ENCODE measurements at regions not wholly inside any gene's neighbourhood (a gene's known extent, or its start where the extent isn't known, plus 50 kb on each side); places are given as distances from the start of the nearest gene placed in this dataset.

GRCh38 chr21:29228306-29228705 lies 70.4 kb upstream of the BACH1 start:
- no peak for DNase-seq

GRCh38 chr21:29230551-29231261 lies 68.0 kb upstream of the BACH1 start:
- DNase-seq: no peak

- DNase-seq: peak; percentile 32
Measured at GRCh38 chr21:29231756-29232529, 66.8 kb upstream of the BACH1 start.

GRCh38 chr21:29232530-29233255 lies 66.0 kb upstream of the BACH1 start:
- no peak for DNase-seq

GRCh38 chr21:29233256-29233546 lies 65.5 kb upstream of the BACH1 start:
- DNase-seq: no peak

- peak; percentile 86 for DNase-seq
Measured at GRCh38 chr21:29233611-29234540, 64.8 kb upstream of the BACH1 start.

- peak; percentile 20 for DNase-seq
Measured at GRCh38 chr21:29235714-29236197, 63.0 kb upstream of the BACH1 start.

- no peak for DNase-seq
Measured at GRCh38 chr21:29236201-29236600, 62.5 kb upstream of the BACH1 start.

GRCh38 chr21:29237110-29238052 lies 61.3 kb upstream of the BACH1 start:
- no peak for DNase-seq

GRCh38 chr21:29238053-29238966 lies 60.4 kb upstream of the BACH1 start:
- no peak for DNase-seq

GRCh38 chr21:29238967-29239290 lies 59.8 kb upstream of the BACH1 start:
- no peak for DNase-seq

GRCh38 chr21:29240136-29240535 lies 58.6 kb upstream of the BACH1 start:
- DNase-seq: no peak

- no peak for DNase-seq
Measured at GRCh38 chr21:29242201-29242600, 56.5 kb upstream of the BACH1 start.

- DNase-seq: no peak
Measured at GRCh38 chr21:29243188-29243587, 55.5 kb upstream of the BACH1 start.

GRCh38 chr21:29245104-29245643 lies 53.5 kb upstream of the BACH1 start:
- peak; percentile 79 for DNase-seq

- no peak for DNase-seq
Measured at GRCh38 chr21:29245863-29246262, 52.9 kb upstream of the BACH1 start.

- no peak for DNase-seq
Measured at GRCh38 chr21:29246614-29247013, 52.1 kb upstream of the BACH1 start.

- DNase-seq: no peak
Measured at GRCh38 chr21:29248124-29248523, 50.6 kb upstream of the BACH1 start.

All from activated CD4-positive, alpha-beta T cell treated with anti-CD3 and anti-CD28 coated beads, Interleukin-10, Interleukin-2, amounts not matched to agents 100 ng/mL and 50 ng/mL, durations not matched to agents 16 hours and 8 hours (primary cell).